Daoy (cell line): ENCODE measurements at regions not wholly inside any gene's neighbourhood (a gene's known extent, or its start where the extent isn't known, plus 50 kb on each side); places are given as distances from the start of the nearest gene placed in this dataset.

Source experiments
- DNase-seq: peaks from one replicate; pipeline ENCODE4 v3.0.0-alpha.2; 2015; ENCODE audit warnings: low read depth

GRCh38 chr14:73782623-73783022 lies 68.4 kb upstream of the PNMA1 start:
- no peak for DNase-seq

GRCh38 chr14:73780896-73781295 lies 66.7 kb upstream of the PNMA1 start:
- DNase-seq = no peak

GRCh38 chr14:73780391-73780790 lies 66.2 kb upstream of the PNMA1 start:
- DNase-seq = no peak

- no peak for DNase-seq
These were observed 64.6 kb upstream of the PNMA1 start for GRCh38 chr14:73778736-73779135.

DNA sequence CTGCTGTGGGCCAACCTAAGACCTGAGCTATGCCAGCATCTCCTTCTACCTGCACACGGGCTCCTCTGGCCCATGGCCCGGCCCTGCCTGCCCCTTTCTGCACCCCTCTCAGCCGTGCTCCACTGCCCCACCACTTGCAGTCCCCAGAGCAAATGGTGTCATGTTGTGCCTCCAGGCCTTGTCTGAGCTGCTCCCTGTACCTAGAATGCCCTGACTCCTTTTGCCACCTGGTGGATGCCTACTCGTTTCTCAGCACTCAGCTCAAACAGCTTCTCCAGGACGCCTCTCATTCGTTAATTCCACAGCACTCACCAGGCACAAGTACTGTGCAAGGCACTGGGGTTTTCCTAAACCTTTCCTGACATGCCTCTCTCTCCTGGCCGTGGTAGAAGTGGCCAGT lies 63.2 kb upstream of the PNMA1 start:
- no peak for DNase-seq

DNA sequence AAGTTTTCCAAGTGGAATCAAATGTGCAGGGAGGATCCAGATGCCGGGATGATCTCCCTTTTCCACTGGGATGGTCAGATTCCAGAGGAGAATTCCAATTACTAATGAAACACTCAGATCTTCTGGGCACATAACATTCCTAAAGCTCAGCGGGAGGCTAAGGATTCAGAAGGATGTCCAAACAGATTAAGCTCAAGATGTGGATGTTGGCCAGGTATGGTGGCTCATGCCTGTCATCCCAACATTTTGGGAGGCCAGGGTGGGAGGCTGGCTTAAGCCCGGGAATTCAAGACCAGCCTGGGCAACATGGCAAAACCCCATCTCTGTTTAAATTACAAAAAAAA lies 62.0 kb upstream of the PNMA1 start:
- DNase-seq = no peak

DNA sequence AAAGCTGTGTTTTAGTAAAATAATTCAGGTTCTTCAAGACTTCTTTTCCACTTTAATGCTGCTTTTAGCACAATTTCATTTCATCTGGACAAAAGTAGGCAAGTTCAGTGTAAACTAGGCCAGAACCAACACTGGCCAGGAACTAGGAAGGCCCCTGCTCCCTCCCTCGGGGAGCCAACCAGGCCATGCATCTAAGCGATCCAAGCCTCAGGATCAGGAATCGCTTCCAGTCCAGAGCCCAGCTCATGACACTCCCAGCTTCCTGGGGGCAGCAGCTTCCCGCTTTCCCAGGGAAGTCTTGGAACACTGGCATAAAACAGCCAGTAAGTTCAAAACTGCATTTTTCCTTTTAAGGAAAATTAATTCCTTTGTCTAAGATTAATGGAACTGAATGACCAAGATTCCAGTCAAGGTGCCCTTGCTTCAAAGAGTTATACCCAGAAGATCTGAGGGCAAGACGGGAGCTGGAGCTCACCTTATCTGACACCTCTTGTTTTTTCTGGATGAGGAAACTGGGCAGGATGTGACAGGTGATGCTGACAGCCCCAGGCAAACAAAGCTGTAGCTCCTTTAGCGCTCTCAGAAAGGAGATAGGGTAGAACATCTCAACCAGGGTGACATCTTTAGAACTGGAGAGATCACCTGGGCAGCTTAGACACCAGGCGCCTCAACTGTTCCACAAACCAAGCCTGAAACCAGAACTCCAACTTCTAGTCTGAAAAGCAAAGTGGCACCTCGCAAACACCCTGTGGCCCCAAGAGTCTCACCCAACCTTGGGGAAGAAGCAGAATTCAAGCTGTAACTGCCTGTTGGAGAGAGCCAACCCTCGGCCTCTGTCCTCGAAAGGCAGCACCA lies 61.4 kb upstream of the PNMA1 start:
- DNase-seq = no peak

DNA sequence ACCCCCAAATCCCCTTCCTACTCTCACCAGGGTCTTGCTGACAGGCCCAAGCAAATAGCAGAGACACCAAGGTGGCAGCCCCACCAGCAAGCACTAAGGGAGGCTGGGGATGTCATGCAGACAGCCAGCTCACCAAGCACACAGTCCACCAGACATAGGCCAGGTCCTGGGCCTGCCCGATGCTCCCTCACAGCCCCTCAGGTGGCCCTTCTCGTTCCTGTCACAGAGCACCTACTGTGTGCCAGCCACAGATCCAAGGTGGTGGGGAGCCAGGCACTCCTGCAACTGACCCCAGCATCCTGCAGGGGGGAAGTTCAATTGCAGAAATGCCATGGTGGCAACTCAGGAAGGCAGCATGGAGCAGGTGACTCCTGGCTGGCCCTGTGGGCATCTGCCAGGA lies 60.5 kb upstream of the PNMA1 start:
- DNase-seq = no peak

- no peak for DNase-seq
These were observed 60.0 kb upstream of the PNMA1 start for GRCh38 chr14:73774241-73774570.

- DNase-seq = no peak
These were observed 59.5 kb upstream of the PNMA1 start for GRCh38 chr14:73773441-73774240.

GRCh38 chr14:73771848-73772638 lies 57.9 kb upstream of the PNMA1 start:
- DNase-seq = peak; percentile 83

- DNase-seq = no peak
These were observed 57.0 kb upstream of the PNMA1 start for GRCh38 chr14:73770977-73771847.

GRCh38 chr14:73768107-73768506 lies 53.9 kb upstream of the PNMA1 start:
- DNase-seq = no peak

- peak; percentile 37 for DNase-seq
These were observed 50.5 kb upstream of the PNMA1 start for GRCh38 chr14:73764406-73765280.
